Hepatocyte (in vitro differentiated cells): ENCODE measurements at regions not wholly inside any gene's neighbourhood (a gene's known extent, or its start where the extent isn't known, plus 50 kb on each side); places are given as distances from the start of the nearest gene placed in this dataset.
A peak's percentile ranks its signal among the peaks of the same experiment; 100 is the strongest.

Experiments used
- CTCF ChIP-seq: fragments of 200-600 bp; sonication (generic); IDR thresholded peaks from 2 replicates; pipeline ENCODE4 v1.5.1; 2016; ENCODE audit warnings: antibody characterized with exemption, mild to moderate bottlenecking; ENCODE audit not compliant: poor library complexity
- EZH2phosphoT487 ChIP-seq: fragments of 200-600 bp; sonication (generic); IDR thresholded peaks from one replicate; pipeline ENCODE4 v1.6.1; 2018; ENCODE audit warnings: antibody characterized with exemption, mild to moderate bottlenecking, low read depth, moderate library complexity; ENCODE audit not compliant: unreplicated experiment, severe bottlenecking

GRCh38 chr1:164440232-164440631, 118.8 kb upstream of the PBX1 start:
- TF ChIP-seq EZH2phosphoT487, result no peak
- peak; percentile 20 for TF ChIP-seq CTCF
